ENCODE measurements at regions not wholly inside any gene's neighbourhood (a gene's known extent, or its start where the extent isn't known, plus 50 kb on each side); places are given as distances from the start of the nearest gene placed in this dataset.

DNA sequence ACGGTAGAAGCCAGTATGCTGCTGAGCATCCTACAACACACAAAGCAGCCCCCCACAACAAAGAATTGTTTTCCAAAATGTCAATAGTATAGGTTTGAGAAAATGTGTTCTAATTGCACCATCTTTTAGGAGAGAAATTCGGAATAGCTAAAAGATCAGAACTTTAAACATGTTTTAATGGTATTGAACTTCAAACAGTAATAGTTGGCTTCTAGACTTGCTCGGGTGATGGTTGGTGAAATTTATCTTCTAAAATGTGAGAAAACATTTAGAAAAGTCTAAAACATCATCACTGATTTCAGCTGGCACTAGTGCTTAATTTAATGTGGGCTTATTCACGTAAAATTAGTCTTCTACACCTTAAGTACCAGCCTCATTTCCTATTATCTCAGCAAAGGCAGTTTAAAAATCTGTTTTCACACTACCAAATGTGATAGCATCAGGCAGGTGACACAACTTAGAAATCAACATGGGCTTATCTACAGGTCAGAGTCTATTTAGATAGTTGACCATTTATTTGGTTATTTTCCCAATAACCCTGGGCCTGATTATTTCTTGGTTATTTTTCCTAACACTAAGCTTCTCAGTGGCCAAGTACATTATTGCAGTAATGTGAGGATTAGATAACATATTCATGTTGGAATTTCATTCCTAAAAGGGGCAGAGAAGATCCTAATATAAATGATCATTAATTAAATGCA, 399.3 kb upstream of the PKN2 start:
- BruUV-seq (replicated peaks) = no TSS peak

DNA sequence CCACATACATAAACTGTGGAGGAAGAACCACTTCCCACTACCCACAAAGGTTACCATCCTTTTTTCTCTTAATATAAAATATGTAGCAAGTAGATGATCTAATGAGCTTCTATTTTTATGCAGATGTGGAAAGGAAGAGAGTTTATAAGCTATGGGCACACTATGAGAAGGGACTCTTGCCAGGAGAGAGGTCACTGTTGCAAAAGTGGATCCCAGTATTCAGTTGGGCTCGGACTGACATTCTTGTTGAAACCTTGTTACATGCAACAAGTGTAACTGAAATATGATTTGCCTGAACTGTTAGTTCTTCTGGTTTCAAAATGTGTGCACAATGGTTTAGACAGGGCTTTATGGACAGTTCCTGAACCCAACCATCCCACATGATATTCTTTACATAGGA, 397.4 kb upstream of the PKN2 start:
- TF ChIP-seq, protein P1, sequence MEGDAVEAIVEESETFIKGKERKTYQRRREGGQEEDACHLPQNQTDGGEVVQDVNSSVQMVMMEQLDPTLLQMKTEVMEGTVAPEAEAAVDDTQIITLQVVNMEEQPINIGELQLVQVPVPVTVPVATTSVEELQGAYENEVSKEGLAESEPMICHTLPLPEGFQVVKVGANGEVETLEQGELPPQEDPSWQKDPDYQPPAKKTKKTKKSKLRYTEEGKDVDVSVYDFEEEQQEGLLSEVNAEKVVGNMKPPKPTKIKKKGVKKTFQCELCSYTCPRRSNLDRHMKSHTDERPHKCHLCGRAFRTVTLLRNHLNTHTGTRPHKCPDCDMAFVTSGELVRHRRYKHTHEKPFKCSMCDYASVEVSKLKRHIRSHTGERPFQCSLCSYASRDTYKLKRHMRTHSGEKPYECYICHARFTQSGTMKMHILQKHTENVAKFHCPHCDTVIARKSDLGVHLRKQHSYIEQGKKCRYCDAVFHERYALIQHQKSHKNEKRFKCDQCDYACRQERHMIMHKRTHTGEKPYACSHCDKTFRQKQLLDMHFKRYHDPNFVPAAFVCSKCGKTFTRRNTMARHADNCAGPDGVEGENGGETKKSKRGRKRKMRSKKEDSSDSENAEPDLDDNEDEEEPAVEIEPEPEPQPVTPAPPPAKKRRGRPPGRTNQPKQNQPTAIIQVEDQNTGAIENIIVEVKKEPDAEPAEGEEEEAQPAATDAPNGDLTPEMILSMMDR (conservative IDR thresholded peaks at IDR 0.05; ENCODE audit: low read length) = no peak
- no peak for TF ChIP-seq EZH2phosphoT487 (IDR thresholded peaks at IDR 0.05; ENCODE audit: borderline replicate concordance, low read depth, low read length)
- H2AFZ ChIP-seq (ENCODE audit: low read length) = no peak overlapping the region
- no TSS peak for BruUV-seq (replicated peaks)
- H4K20me1 ChIP-seq (ENCODE audit: insufficient read depth, low read length) = no peaks in the 10 kb centered on the region
- ChIA-PET CTCF (ENCODE audit: unreplicated experiment) (no interaction called here), POLR2A (no interaction called here)
- H3K4me2 ChIP-seq (ENCODE audit: low read length) = no peak overlapping the region
- H3K9me2 ChIP-seq (ENCODE audit: insufficient read depth, low read length) = no peaks in the 10 kb centered on the region
- no peaks in the 10 kb centered on the region for H3K9me3 ChIP-seq (ENCODE audit: low read length)
- no peaks in the 10 kb centered on the region for H3K36me3 ChIP-seq (ENCODE audit: insufficient read depth, low read length)
- H3K4me1 ChIP-seq (ENCODE audit: insufficient read depth, low read length, poor library complexity, severe bottlenecking) = no peaks in the 10 kb centered on the region
- no peak overlapping the region for H3K27ac ChIP-seq (ENCODE audit: low read depth, low read length, poor library complexity, severe bottlenecking)
- no peak overlapping the region for H3K4me3 ChIP-seq (ENCODE audit: low read depth, low read length, poor library complexity, severe bottlenecking)
- no peak for DNase-seq (ENCODE audit: low spot score)
- intact Hi-C loops (cut with micrococcal nuclease; ENCODE audit: unreplicated experiment) = no loop called here
- no peaks in the 10 kb centered on the region for H3K79me2 ChIP-seq (ENCODE audit: insufficient read depth, low read depth, low read length)

More for the DNA sequence above, 399.3 kb upstream of the PKN2 start:
- H3K9me3 ChIP-seq (ENCODE audit: low read length) = no peaks in the 10 kb centered on the region
- H3K79me2 ChIP-seq (ENCODE audit: insufficient read depth, low read depth, low read length) = no peaks in the 10 kb centered on the region
- H3K9me2 ChIP-seq (ENCODE audit: insufficient read depth, low read length) = no peaks in the 10 kb centered on the region
- DNase-seq (ENCODE audit: low spot score) = no peak
- POLR2A ChIA-PET = no interaction called here
- no peak overlapping the region for H3K4me3 ChIP-seq (ENCODE audit: low read depth, low read length, poor library complexity, severe bottlenecking)
- no peak overlapping the region for H3K4me2 ChIP-seq (ENCODE audit: low read length)
- H3K36me3 ChIP-seq (ENCODE audit: insufficient read depth, low read length) = no peaks in the 10 kb centered on the region
- no peak overlapping the region for H2AFZ ChIP-seq (ENCODE audit: low read length)
- H3K4me1 ChIP-seq (ENCODE audit: insufficient read depth, low read length, poor library complexity, severe bottlenecking) = no peaks in the 10 kb centered on the region
- TF ChIP-seq, protein P1 (conservative IDR thresholded peaks at IDR 0.05; ENCODE audit: low read length) = no peak
- TF ChIP-seq EZH2phosphoT487 (IDR thresholded peaks at IDR 0.05; ENCODE audit: borderline replicate concordance, low read depth, low read length) = no peak
- H4K20me1 ChIP-seq (ENCODE audit: insufficient read depth, low read length) = no peaks in the 10 kb centered on the region
- CTCF ChIA-PET (ENCODE audit: unreplicated experiment) = no interaction called here
- intact Hi-C loops (cut with micrococcal nuclease; ENCODE audit: unreplicated experiment) = no loop called here
- H3K27ac ChIP-seq (ENCODE audit: low read depth, low read length, poor library complexity, severe bottlenecking) = no peak overlapping the region

DNA sequence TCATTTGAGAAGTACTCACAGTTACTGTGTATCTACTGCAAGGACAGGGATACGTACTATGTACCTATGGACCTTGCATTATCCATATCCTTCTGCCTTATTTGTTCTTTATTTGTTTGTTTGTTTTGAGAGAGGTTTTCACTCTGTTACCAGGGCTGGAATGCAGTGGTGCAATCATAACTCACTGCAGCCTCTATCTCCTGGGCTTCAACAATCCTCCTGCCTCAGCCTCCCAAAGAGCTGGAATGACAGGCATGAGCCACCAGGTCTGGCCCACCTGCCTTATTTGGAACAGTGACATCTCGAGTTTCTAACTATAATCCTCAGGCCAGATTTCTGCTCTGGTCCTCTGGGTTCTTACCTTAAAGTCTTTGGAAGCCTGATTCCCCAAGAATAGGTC, 395.5 kb upstream of the PKN2 start:
- no peak for TF ChIP-seq EZH2phosphoT487 (IDR thresholded peaks at IDR 0.05; ENCODE audit: borderline replicate concordance, low read depth, low read length)
- TF ChIP-seq, protein P1 (conservative IDR thresholded peaks at IDR 0.05; ENCODE audit: low read length) = no peak
- intact Hi-C loops (cut with micrococcal nuclease; ENCODE audit: unreplicated experiment) = no loop called here

More for the DNA sequence above, 395.5 kb upstream of the PKN2 start:
- Histone ChIP-seq H3K4me2 (ENCODE audit: low read length) (no peak overlapping the region), H3K27ac (ENCODE audit: low read depth, low read length, poor library complexity, severe bottlenecking) (no peak overlapping the region), H3K36me3 (ENCODE audit: insufficient read depth, low read length) (no peaks in the 10 kb centered on the region), H3K9me2 (ENCODE audit: insufficient read depth, low read length) (no peaks in the 10 kb centered on the region), H4K20me1 (ENCODE audit: insufficient read depth, low read length) (no peaks in the 10 kb centered on the region), H3K9me3 (ENCODE audit: low read length) (no peaks in the 10 kb centered on the region), H2AFZ (ENCODE audit: low read length) (no peak overlapping the region), H3K4me3 (ENCODE audit: low read depth, low read length, poor library complexity, severe bottlenecking) (no peak overlapping the region), H3K79me2 (ENCODE audit: insufficient read depth, low read depth, low read length) (no peaks in the 10 kb centered on the region), H3K4me1 (ENCODE audit: insufficient read depth, low read length, poor library complexity, severe bottlenecking) (no peaks in the 10 kb centered on the region)
- ChIA-PET POLR2A (no interaction called here), CTCF (ENCODE audit: unreplicated experiment) (no interaction called here)
- DNase-seq (ENCODE audit: low spot score) = no peak
- no TSS peak for BruUV-seq (replicated peaks)

Measured in OCI-LY7 (cell line).